K562 (cell line): ENCODE measurements at regions not wholly inside any gene's neighbourhood (a gene's known extent, or its start where the extent isn't known, plus 50 kb on each side); places are given as distances from the start of the nearest gene placed in this dataset.

Experiments used
- ATAC-seq: fragments of 200-7000 bp; cut with Tn5 transposase; 3 replicates; pipeline ENCODE4 v1.9.1; 2020; ENCODE audit warnings: moderate library complexity
- BruUV-seq: library from RNA; stranded (reverse); fragments of 400-500 nt; replicated peaks from 2 replicates; lab custom pipeline; 2021; lab: Mats Ljungman, UMichigan
- CTCF ChIA-PET: fragments of 300-600 bp; formaldehyde crosslinking; extraction: SDS; loops from one replicate; lab custom pipeline; 2021; ENCODE audit warnings: low intra/inter-chr PET ratio; lab: Yijun Ruan, JAX
- POLR2A ChIA-PET: fragments of 300-600, 350-650 bp; sonication (Branson Sonifier 250); formaldehyde crosslinking; extraction: SDS; loops from one replicate; lab custom pipeline; 2021; ENCODE audit warnings: antibody characterized with exemption, inconsistent platforms; lab: Yijun Ruan, JAX
- DNase-seq, 4 experiments: peaks; one replicate each; pipeline versions ENCODE4 v3.0.0 to v3.0.0-alpha.2; 2011 to 2018; ENCODE audit warnings: low spot score in 3 of 4, mixed read lengths in 3 of 4; ENCODE audit errors: extremely low read depth in 1 of 4
- FAIRE-seq: peaks from 2 replicates; lab custom pipeline; 2011; peaks lifted over from hg19 to GRCh38; lab: Jason Lieb, UNC
- H2AFZ ChIP-seq: 2 replicates; pipeline ENCODE4 v1.6.0; 2011; ENCODE audit warnings: low read depth, low read length, control low read depth, inconsistent platforms
- H3K27ac ChIP-seq: fragments of 200-600 bp; 3 replicates; pipeline ENCODE4 v1.8.0; 2011; ENCODE audit warnings: low read depth, mild to moderate bottlenecking, control low read depth, inconsistent platforms, low read length, moderate library complexity, mixed read lengths; ENCODE audit errors: extremely low read depth
- H3K27me3 ChIP-seq, 2 experiments: fragments of 300-600 bp in 1 of 2; 2 replicates in 1 of 2; 3 replicates in 1 of 2; pipeline versions ENCODE4 v1.6.0 to v1.8.0; 2011; ENCODE audit warnings: inconsistent platforms in 2 of 2, low read length in 2 of 2, mild to moderate bottlenecking in 1 of 2, mixed read lengths in 1 of 2, moderate library complexity in 1 of 2; ENCODE audit not compliant: control insufficient read depth in 2 of 2, insufficient read depth in 2 of 2
- H3K36me3 ChIP-seq: fragments of 300-600 bp; 3 replicates; pipeline ENCODE4 v1.8.0; 2011; ENCODE audit warnings: mild to moderate bottlenecking, low read length, inconsistent platforms; ENCODE audit not compliant: control insufficient read depth, insufficient read depth
- H3K4me1 ChIP-seq, 2 experiments: fragments of 200-600 bp in 1 of 2; replicated peaks in 1 of 2; 2 replicates in 1 of 2; 3 replicates in 1 of 2; pipeline versions ENCODE4 v1.5.1 to v1.8.0; 2011; ENCODE audit warnings: inconsistent platforms in 2 of 2, low read length in 2 of 2, mild to moderate bottlenecking in 1 of 2, mixed read lengths in 1 of 2, moderate library complexity in 1 of 2; ENCODE audit not compliant: control insufficient read depth in 2 of 2, insufficient read depth in 2 of 2
- H3K4me2 ChIP-seq: 2 replicates; pipeline ENCODE4 v1.6.1; 2011; ENCODE audit warnings: low read length, control low read depth, inconsistent platforms, mixed read lengths; ENCODE audit not compliant: insufficient read depth
- H3K4me3 ChIP-seq: fragments of 200-600 bp; sonication (generic), shearing (Covaris generic); 2 replicates; pipeline ENCODE4 v1.5.1; 2016; ENCODE audit warnings: control low read depth, inconsistent platforms
- H3K79me2 ChIP-seq: fragments of 200-600 bp; 3 replicates; pipeline ENCODE4 v1.8.0; 2011; ENCODE audit warnings: low read length, inconsistent platforms; ENCODE audit not compliant: control insufficient read depth, insufficient read depth
- H3K9ac ChIP-seq, 2 experiments: 2 replicates each; pipeline versions ENCODE4 v1.6.0 to v1.6.1; 2011; ENCODE audit warnings: low read depth in 2 of 2, low read length in 2 of 2, control low read depth in 1 of 2, inconsistent platforms in 1 of 2, mild to moderate bottlenecking in 1 of 2, mixed read lengths in 1 of 2; ENCODE audit not compliant: insufficient read depth in 1 of 2
- H3K9me1 ChIP-seq: one replicate; pipeline ENCODE4 v1.6.0; 2011; ENCODE audit warnings: inconsistent platforms, mild to moderate bottlenecking, low read length, moderate library complexity; ENCODE audit not compliant: control insufficient read depth, insufficient read depth
- H3K9me3 ChIP-seq: replicated peaks from 2 replicates; pipeline ENCODE4 v1.5.1; 2011; ENCODE audit warnings: low read depth, low read length, inconsistent platforms; ENCODE audit not compliant: control insufficient read depth, insufficient read depth
- H4K20me1 ChIP-seq: replicated peaks from 2 replicates; pipeline ENCODE4 v1.6.1; 2011; ENCODE audit warnings: low read length, inconsistent platforms, mixed read lengths; ENCODE audit not compliant: control insufficient read depth, insufficient read depth
- EGR1 ChIP-seq: fragments of 450-650 bp; conservative IDR thresholded peaks from 2 replicates; pipeline ENCODE4 v1.6.1; 2017; ENCODE audit warnings: mild to moderate bottlenecking
- HMG20A ChIP-seq: fragments of 450-650 bp; formaldehyde crosslinking; conservative IDR thresholded peaks from 2 replicates; pipeline ENCODE4 v1.4.0; 2020; ENCODE audit warnings: mild to moderate bottlenecking, mixed read lengths
- REST ChIP-seq, 2 experiments: fragments of 450-650 bp; formaldehyde crosslinking in 1 of 2; IDR thresholded peaks; 2 replicates each; pipeline versions ENCODE4 v1.4.0 to v1.6.1; 2014 to 2020; ENCODE audit warnings: mild to moderate bottlenecking in 2 of 2, borderline replicate concordance in 1 of 2, low read depth in 1 of 2
- SMAD1 ChIP-seq: fragments of 150-350 bp; IDR thresholded peaks from 2 replicates; pipeline ENCODE4 v1.6.1; 2014; ENCODE audit warnings: low read length, low read depth; ENCODE audit not compliant: partially characterized antibody
- SUPT5H ChIP-seq: fragments of 450-650 bp; IDR thresholded peaks from 2 replicates; pipeline ENCODE4 v1.6.1; 2016
- VEZF1 ChIP-seq: fragments of 200-800 bp; sonication (Bioruptor generic); IDR thresholded peaks from 2 replicates; pipeline ENCODE4 v1.6.1; 2017; ENCODE audit warnings: missing genetic modification characterization, missing compliant biosample characterization
- ZNF146 ChIP-seq: IDR thresholded peaks from one replicate; pipeline ENCODE4 v1.6.1; 2018; ENCODE audit warnings: missing compliant biosample characterization; ENCODE audit not compliant: unreplicated experiment
- WGBS: fragments of 100-300 bp; shearing (Covaris generic); methylation state at CpG from one replicate; pipeline ENCODE4 v1.1.6; 2016; ENCODE audit warnings: low coverage, mixed read lengths; ENCODE audit not compliant: insufficient coverage; ENCODE audit errors: missing lambda C conversion rate; 5-methylcytosine and 5-hydroxymethylcytosine counted together
- in situ Hi-C: fragments of 300-500 bp; cut with MboI; formaldehyde crosslinking; loops from 4 replicates; pipeline ENCODE4 v1.15.0; 2018; ENCODE audit warnings: inconsistent platforms, mixed read lengths
- intact Hi-C: fragments of 100-400 bp; cut with micrococcal nuclease; formaldehyde crosslinking; loops from 2 replicates; pipeline ENCODE4 v1.14.2; 2022

- no peaks in the 10 kb centered on the region for H3K9me1 ChIP-seq
- peak in 1 of 4 experiments; percentile 23 for DNase-seq
- H3K9me3 ChIP-seq = 0 out of 2 replicates have a peak, but pooled peaks cover 2% of the 10 kb centered on the region
- ChIA-PET CTCF (no interaction called here), POLR2A (interaction anchor here (0.5 to 1.2 kb wide), 3 partner anchors 146 to 342 kb away, joined by 3 to 4 read pairs (median 3); no protein-coding TSS in a partner anchor)
- no peaks in the 10 kb centered on the region for H3K79me2 ChIP-seq
- peak; percentile 13; the same call in 2 of the 3 replicates for ATAC-seq
- peak overlapping the region; percentile 33; the same call in 2 of the 3 replicates for H3K27ac ChIP-seq
- no peak overlapping the region for H3K4me3 ChIP-seq
- WGBS = 31% methylated on average over 6 of the region's 6 CpGs
- H3K9ac ChIP-seq = no peak overlapping the region
- FAIRE-seq = no peak
- H2AFZ ChIP-seq = peak overlapping the region; percentile 57
- BruUV-seq = no TSS peak
- H3K27me3 ChIP-seq = no peaks in the 10 kb centered on the region
- peak overlapping the region; percentile 27; the same call in 1 of the 2 replicates for H3K4me2 ChIP-seq
- peak; percentile 40 for TF ChIP-seq EGR1
- peak; percentile 66; the same call in 1 of the 2 replicates for TF ChIP-seq VEZF1
- no peak for TF ChIP-seq SUPT5H
- TF ChIP-seq SMAD1 = no peak
- TF ChIP-seq HMG20A (CRISPR knock-in tag) = no peak
- TF ChIP-seq REST (IDR thresholded peaks at IDR 0.05; ENCODE audit: borderline replicate concordance) = peak; percentile 28; the same call in 1 of the 2 replicates
- no peak for TF ChIP-seq REST (CRISPR knock-in tag; IDR thresholded peaks at IDR 0.05; ENCODE audit: low read depth)
- no peak for TF ChIP-seq ZNF146 (CRISPR knock-in tag)
- in situ Hi-C loops = no loop called here
- peaks cover 9 to 25% of the 10 kb centered on the region in 2 experiments for H3K4me1 ChIP-seq
- H3K36me3 ChIP-seq = no peaks in the 10 kb centered on the region
- H4K20me1 ChIP-seq = no peaks in the 10 kb centered on the region
- intact Hi-C loops = loop anchor here (2.0 kb wide), 1 partner anchor 65 kb away; no protein-coding TSS in a partner anchor
Measured at GRCh38 chr14:50037852-50038251, 78.5 kb downstream of the VCPKMT start.
